ENCODE measurements at regions not wholly inside any gene's neighbourhood (a gene's known extent, or its start where the extent isn't known, plus 50 kb on each side); places are given as distances from the start of the nearest gene placed in this dataset.

DNA sequence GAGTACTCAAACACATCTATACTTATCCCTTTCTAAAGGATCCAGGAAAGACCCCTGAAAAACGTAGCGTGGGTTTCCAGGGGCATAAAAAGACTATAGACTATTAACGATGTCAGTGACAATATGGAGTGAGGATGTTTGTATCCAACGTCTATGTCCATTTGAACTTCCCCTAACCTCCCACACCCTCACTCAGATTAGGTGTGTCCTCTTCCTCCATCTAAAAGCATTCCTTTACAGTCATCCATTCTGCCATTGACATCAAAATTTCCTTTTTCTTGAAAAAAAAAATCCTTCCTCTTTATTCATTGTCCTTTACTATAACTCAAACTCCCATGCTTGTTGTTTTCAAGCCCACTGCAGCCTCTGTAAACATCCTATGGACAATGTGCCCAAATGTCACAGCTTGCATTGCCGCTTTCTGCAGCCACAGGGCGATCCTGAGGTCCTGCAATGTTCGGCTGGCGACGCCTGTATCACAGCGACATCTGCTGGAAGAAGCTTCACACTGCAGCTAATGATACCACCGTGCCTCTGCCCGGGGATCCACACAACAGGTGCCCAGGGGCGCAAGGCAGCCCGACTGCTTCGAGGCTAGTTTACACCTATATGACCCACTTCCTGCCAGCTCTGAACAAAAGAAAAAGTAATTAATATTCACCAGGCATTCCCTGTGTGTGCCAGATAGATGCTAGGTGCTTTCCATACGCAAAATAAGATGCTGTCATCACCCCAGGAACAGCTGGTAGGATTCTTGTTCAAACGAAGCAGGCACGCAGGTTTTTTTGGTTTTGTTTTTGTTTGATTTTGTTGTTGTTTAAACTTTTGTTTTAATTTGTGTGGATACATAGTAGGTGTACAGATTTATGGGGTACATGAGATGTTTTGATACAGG, 267.9 kb upstream of the GHITM start (continued):
- TF ChIP-seq, protein P1, sequence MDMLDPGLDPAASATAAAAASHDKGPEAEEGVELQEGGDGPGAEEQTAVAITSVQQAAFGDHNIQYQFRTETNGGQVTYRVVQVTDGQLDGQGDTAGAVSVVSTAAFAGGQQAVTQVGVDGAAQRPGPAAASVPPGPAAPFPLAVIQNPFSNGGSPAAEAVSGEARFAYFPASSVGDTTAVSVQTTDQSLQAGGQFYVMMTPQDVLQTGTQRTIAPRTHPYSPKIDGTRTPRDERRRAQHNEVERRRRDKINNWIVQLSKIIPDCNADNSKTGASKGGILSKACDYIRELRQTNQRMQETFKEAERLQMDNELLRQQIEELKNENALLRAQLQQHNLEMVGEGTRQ (IDR thresholded peaks at IDR 0.05; ENCODE audit: low read length), result peak; percentile 15; the same call in 1 of the 2 replicates
- TF ChIP-seq CHD2 (IDR thresholded peaks at IDR 0.05; ENCODE audit: low read length), result no peak
- TF ChIP-seq GABPA (IDR thresholded peaks at IDR 0.05; ENCODE audit: borderline replicate concordance, insufficient read depth, low read length), result no peak
- no peak for TF ChIP-seq GTF2F1 (IDR thresholded peaks at IDR 0.05; ENCODE audit: borderline replicate concordance, low read depth, low read length)
- TF ChIP-seq CHD1 (IDR thresholded peaks at IDR 0.05; ENCODE audit: low read depth, low read length), result no peak
- TF ChIP-seq, protein P2, sequence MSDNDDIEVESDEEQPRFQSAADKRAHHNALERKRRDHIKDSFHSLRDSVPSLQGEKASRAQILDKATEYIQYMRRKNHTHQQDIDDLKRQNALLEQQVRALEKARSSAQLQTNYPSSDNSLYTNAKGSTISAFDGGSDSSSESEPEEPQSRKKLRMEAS (IDR thresholded peaks at IDR 0.05), result peak; percentile 33; the same call in 1 of the 2 replicates
- TF ChIP-seq, protein P3, sequence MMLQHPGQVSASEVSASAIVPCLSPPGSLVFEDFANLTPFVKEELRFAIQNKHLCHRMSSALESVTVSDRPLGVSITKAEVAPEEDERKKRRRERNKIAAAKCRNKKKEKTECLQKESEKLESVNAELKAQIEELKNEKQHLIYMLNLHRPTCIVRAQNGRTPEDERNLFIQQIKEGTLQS (IDR thresholded peaks at IDR 0.05; ENCODE audit: insufficient read depth, low read depth, low read length), result 0 out of 2 replicates have a peak, but pooled peaks have one; percentile 18
- TF ChIP-seq SIRT6 (IDR thresholded peaks at IDR 0.05; ENCODE audit: low read length), result no peak
- TF ChIP-seq NANOG (IDR thresholded peaks at IDR 0.05; ENCODE audit: insufficient read depth, low read depth, low read length, poor library complexity, severe bottlenecking), result no peak
- TF ChIP-seq CBX8 (IDR thresholded peaks at IDR 0.05; ENCODE audit: borderline replicate concordance, low read depth, low read length), result no peak
- TF ChIP-seq SIX5 (IDR thresholded peaks at IDR 0.05; ENCODE audit: low read depth, low read length), result no peak
- no peak for TF ChIP-seq RNF2 (IDR thresholded peaks at IDR 0.05; ENCODE audit: borderline replicate concordance, low read depth, low read length, missing control alignments, poor library complexity, severe bottlenecking)
- no peak for TF ChIP-seq POLR2AphosphoS5 (IDR thresholded peaks at IDR 0.05; ENCODE audit: low read depth, low read length)
- TF ChIP-seq RBBP5 (IDR thresholded peaks at IDR 0.05; ENCODE audit: borderline replicate concordance, low read depth, low read length), result no peak
- no peak for TF ChIP-seq NRF1 (IDR thresholded peaks at IDR 0.05; ENCODE audit: low read depth, low read length)
- TF ChIP-seq SP1 (IDR thresholded peaks at IDR 0.05; ENCODE audit: low read depth, low read length), result no peak
- no peak for TF ChIP-seq SRF (IDR thresholded peaks at IDR 0.05; ENCODE audit: low read depth, low read length)
- no peak for TF ChIP-seq EZH2 (IDR thresholded peaks at IDR 0.05; ENCODE audit: low read depth, low read length, severe bottlenecking)
- TF ChIP-seq MAFK (IDR thresholded peaks at IDR 0.05; ENCODE audit: low read depth, low read length), result no peak
- TF ChIP-seq TAF1 (IDR thresholded peaks at IDR 0.05; ENCODE audit: low read depth, low read length), result no peak
- no peak for TF ChIP-seq BCL11A (IDR thresholded peaks at IDR 0.05; ENCODE audit: low read depth in 2 of 2, low read length in 2 of 2)
- TF ChIP-seq BACH1 (IDR thresholded peaks at IDR 0.05; ENCODE audit: low read length), result no peak
- TF ChIP-seq EGR1 (IDR thresholded peaks at IDR 0.05; ENCODE audit: borderline replicate concordance, low read depth, low read length), result no peak
